Loucy (cell line): ENCODE measurements at regions not wholly inside any gene's neighbourhood (a gene's known extent, or its start where the extent isn't known, plus 50 kb on each side); places are given as distances from the start of the nearest gene placed in this dataset.

ENCODE experiments used
- CTCF ChIP-seq: fragments of 200-600 bp; sonication (generic); conservative IDR thresholded peaks from 2 replicates; pipeline ENCODE4 v1.5.1; 2014; ENCODE audit warnings: mild to moderate bottlenecking, antibody characterized with exemption, low read length
- EZH2phosphoT487 ChIP-seq: fragments of 200-600 bp; IDR thresholded peaks from 2 replicates; pipeline ENCODE4 v1.6.1; 2018; ENCODE audit warnings: antibody characterized with exemption, mild to moderate bottlenecking, moderate library complexity, borderline replicate concordance

DNA sequence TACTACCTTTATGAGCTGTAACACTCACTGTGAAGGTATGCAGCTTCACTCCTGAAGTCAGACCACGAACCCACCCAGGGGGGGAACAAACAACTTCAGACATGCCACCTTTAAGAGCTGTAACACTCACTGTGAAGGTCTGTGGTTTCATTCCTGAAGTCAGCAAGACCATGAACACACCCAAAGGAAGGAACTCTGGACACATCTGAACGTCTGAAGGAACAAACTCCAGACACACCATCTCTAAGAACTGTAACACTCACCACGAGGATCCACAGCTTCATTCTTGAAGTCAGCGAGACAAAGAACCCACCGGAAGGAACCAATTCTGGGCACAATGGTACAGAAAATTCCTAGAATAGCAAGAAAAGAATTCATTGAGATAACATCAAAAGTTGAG, 1796.5 kb upstream of the MIR17HG start:
- TF ChIP-seq CTCF, result no peak
- no peak for TF ChIP-seq EZH2phosphoT487
